CD14-positive monocyte (primary cell): ENCODE measurements at regions not wholly inside any gene's neighbourhood (a gene's known extent, or its start where the extent isn't known, plus 50 kb on each side); places are given as distances from the start of the nearest gene placed in this dataset.

ENCODE experiments used
- DNase-seq, 3 donors: peaks; one replicate each; pipeline ENCODE4 v3.0.0-alpha.2; 2011 to 2022
- H2AFZ ChIP-seq: 2 replicates; pipeline ENCODE4 v1.6.0; 2012; ENCODE audit warnings: mild to moderate bottlenecking, low read depth, low read length, inconsistent platforms; ENCODE audit not compliant: insufficient read depth, poor library complexity, severe bottlenecking
- H3K27ac ChIP-seq, 2 donors: 1 replicate in 1 of 2; 2 replicates in 1 of 2; pipeline ENCODE4 v1.5.1; 2012 to 2013; ENCODE audit warnings: low read length in 2 of 2, control low read depth in 1 of 2, inconsistent platforms in 1 of 2, low read depth in 1 of 2, mild to moderate bottlenecking in 1 of 2
- H3K27me3 ChIP-seq, 2 donors: one replicate each; pipeline versions ENCODE4 v1.6.0 to v1.6.1; 2011 to 2013; ENCODE audit warnings: low read length in 2 of 2; ENCODE audit not compliant: control insufficient read depth in 2 of 2, insufficient read depth in 2 of 2
- H3K36me3 ChIP-seq, 2 donors: replicated peaks in 1 of 2; 1 replicate in 1 of 2; 2 replicates in 1 of 2; pipeline versions ENCODE4 v1.5.1 to v1.6.1; 2012 to 2013; ENCODE audit warnings: low read length in 2 of 2, control low read depth in 1 of 2, inconsistent platforms in 1 of 2, mild to moderate bottlenecking in 1 of 2; ENCODE audit not compliant: insufficient read depth in 2 of 2, control insufficient read depth in 1 of 2
- H3K4me1 ChIP-seq, 2 donors: 1 replicate in 1 of 2; 2 replicates in 1 of 2; pipeline versions ENCODE4 v1.5.1 to v1.6.1; 2012 to 2013; ENCODE audit warnings: low read length in 2 of 2, control low read depth in 1 of 2, inconsistent platforms in 1 of 2, mild to moderate bottlenecking in 1 of 2, moderate library complexity in 1 of 2; ENCODE audit not compliant: insufficient read depth in 2 of 2, control insufficient read depth in 1 of 2
- H3K4me2 ChIP-seq: replicated peaks from 2 replicates; pipeline ENCODE3; 2012; ENCODE audit warnings: low read length, moderate library complexity, mild to moderate bottlenecking; ENCODE audit not compliant: poor library complexity, severe bottlenecking; ENCODE audit errors: extremely low read depth
- H3K4me3 ChIP-seq, 3 experiments: fragments of 200-600 bp in 1 of 3; sonication (generic) in 1 of 3; replicated peaks in 1 of 3; 1 replicate in 2 of 3; 2 replicates in 1 of 3; pipeline ENCODE4 v1.5.1; 2011 to 2013; ENCODE audit warnings: low read length in 3 of 3, mild to moderate bottlenecking in 3 of 3, control low read depth in 2 of 3, low read depth in 2 of 3, inconsistent platforms in 1 of 3, moderate library complexity in 1 of 3
- H3K79me2 ChIP-seq: 2 replicates; pipeline ENCODE4 v1.6.0; 2012; ENCODE audit warnings: mild to moderate bottlenecking, control low read depth, inconsistent platforms, low read length, moderate library complexity; ENCODE audit not compliant: insufficient read depth
- H3K9ac ChIP-seq: 2 replicates; pipeline ENCODE4 v1.6.0; 2017; ENCODE audit warnings: low read length, mild to moderate bottlenecking; ENCODE audit not compliant: insufficient read depth, poor library complexity, severe bottlenecking
- H3K9me3 ChIP-seq, 2 donors: replicated peaks in 1 of 2; 1 replicate in 1 of 2; 2 replicates in 1 of 2; pipeline versions ENCODE4 v1.5.1 to v1.6.1; 2012 to 2013; ENCODE audit warnings: low read length in 2 of 2, control low read depth in 1 of 2; ENCODE audit not compliant: control insufficient read depth in 1 of 2, insufficient read depth in 1 of 2
- H4K20me1 ChIP-seq: 2 replicates; pipeline ENCODE4 v1.6.0; 2012; ENCODE audit warnings: mild to moderate bottlenecking, low read length, control low read depth, moderate library complexity; ENCODE audit not compliant: insufficient read depth
- H3K27ac Mint-ChIP-seq, 7 donors: one replicate each; pipeline ENCODE4 v1.8.0; 2020; ENCODE audit warnings: mild to moderate bottlenecking in 7 of 7, mixed read lengths in 7 of 7, moderate library complexity in 6 of 7, inconsistent platforms in 2 of 7
- H3K27me3 Mint-ChIP-seq, 3 donors: one replicate each; pipeline ENCODE4 v1.8.0; 2021 to 2022; ENCODE audit warnings: low read depth in 3 of 3, mild to moderate bottlenecking in 3 of 3, mixed read lengths in 3 of 3, moderate library complexity in 3 of 3, inconsistent platforms in 1 of 3
- H3K36me3 Mint-ChIP-seq, 2 donors: one replicate each; pipeline ENCODE4 v1.8.0; 2020; ENCODE audit warnings: mixed read lengths in 2 of 2, inconsistent platforms in 1 of 2, mild to moderate bottlenecking in 1 of 2
- H3K4me1 Mint-ChIP-seq: one replicate; pipeline ENCODE4 v1.8.0; 2020; ENCODE audit warnings: mild to moderate bottlenecking, mixed read lengths
- H3K4me3 Mint-ChIP-seq, 2 donors: one replicate each; pipeline ENCODE4 v1.8.0; 2020; ENCODE audit warnings: mild to moderate bottlenecking in 2 of 2, mixed read lengths in 2 of 2, moderate library complexity in 1 of 2
- H3K9me3 Mint-ChIP-seq, 7 donors: one replicate each; pipeline ENCODE4 v1.8.0; 2020 to 2022; ENCODE audit warnings: mixed read lengths in 7 of 7, mild to moderate bottlenecking in 6 of 7, moderate library complexity in 6 of 7, inconsistent platforms in 2 of 7
- WGBS: methylation state at CpG from one replicate; pipeline ENCODE4 v1.1.5; 2013; ENCODE audit warnings: missing lambda C conversion rate; ENCODE audit not compliant: insufficient coverage; 5-methylcytosine and 5-hydroxymethylcytosine counted together
- intact Hi-C, 2 donors: fragments of 100-400 bp; cut with micrococcal nuclease; formaldehyde crosslinking; loops; one replicate each; pipeline versions ENCODE4 v1.15.0 to v1.15.1; 2023
- TF ChIP-seq, protein P1 (sequence below): fragments of 200-600 bp; IDR thresholded peaks from one replicate; pipeline ENCODE4 v1.8.0; 2022; ENCODE audit warnings: antibody characterized with exemption, mild to moderate bottlenecking

- TF ChIP-seq, protein P1, sequence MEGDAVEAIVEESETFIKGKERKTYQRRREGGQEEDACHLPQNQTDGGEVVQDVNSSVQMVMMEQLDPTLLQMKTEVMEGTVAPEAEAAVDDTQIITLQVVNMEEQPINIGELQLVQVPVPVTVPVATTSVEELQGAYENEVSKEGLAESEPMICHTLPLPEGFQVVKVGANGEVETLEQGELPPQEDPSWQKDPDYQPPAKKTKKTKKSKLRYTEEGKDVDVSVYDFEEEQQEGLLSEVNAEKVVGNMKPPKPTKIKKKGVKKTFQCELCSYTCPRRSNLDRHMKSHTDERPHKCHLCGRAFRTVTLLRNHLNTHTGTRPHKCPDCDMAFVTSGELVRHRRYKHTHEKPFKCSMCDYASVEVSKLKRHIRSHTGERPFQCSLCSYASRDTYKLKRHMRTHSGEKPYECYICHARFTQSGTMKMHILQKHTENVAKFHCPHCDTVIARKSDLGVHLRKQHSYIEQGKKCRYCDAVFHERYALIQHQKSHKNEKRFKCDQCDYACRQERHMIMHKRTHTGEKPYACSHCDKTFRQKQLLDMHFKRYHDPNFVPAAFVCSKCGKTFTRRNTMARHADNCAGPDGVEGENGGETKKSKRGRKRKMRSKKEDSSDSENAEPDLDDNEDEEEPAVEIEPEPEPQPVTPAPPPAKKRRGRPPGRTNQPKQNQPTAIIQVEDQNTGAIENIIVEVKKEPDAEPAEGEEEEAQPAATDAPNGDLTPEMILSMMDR: no peak
These were observed 1431.7 kb upstream of the PIK3C3 start for GRCh38 chr18:40523287-40523686.

GRCh38 chr18:40501026-40501425 lies 1454.0 kb upstream of the PIK3C3 start:
- no peaks in the 10 kb centered on the region for H3K36me3 ChIP-seq
- no peak overlapping the region for H3K27ac ChIP-seq
- no peak overlapping the region for H3K4me2 ChIP-seq
- no peak overlapping the region for H3K4me3 ChIP-seq
- peaks cover 0 to 2% (median 0%) of the 10 kb centered on the region in 7 donors for H3K9me3 Mint-ChIP-seq
- no peak overlapping the region for H3K27ac Mint-ChIP-seq
- H4K20me1 ChIP-seq: no peaks in the 10 kb centered on the region
- no peak overlapping the region for H2AFZ ChIP-seq
- H3K27me3 ChIP-seq: no peaks in the 10 kb centered on the region
- H3K4me1 Mint-ChIP-seq: no peaks in the 10 kb centered on the region
- no peak overlapping the region for H3K9ac ChIP-seq
- no peak overlapping the region for H3K4me3 Mint-ChIP-seq
- intact Hi-C loops: no loop called here
- H3K79me2 ChIP-seq: no peaks in the 10 kb centered on the region
- no peaks in the 10 kb centered on the region for H3K27me3 Mint-ChIP-seq
- H3K36me3 Mint-ChIP-seq: no peaks in the 10 kb centered on the region
- no peaks in the 10 kb centered on the region for H3K9me3 ChIP-seq
- TF ChIP-seq, protein P1: no peak
- WGBS: no CpG with 5 or more reads among the region's 1 CpG
- no peak for DNase-seq
- H3K4me1 ChIP-seq: no peaks in the 10 kb centered on the region

More at GRCh38 chr18:40523287-40523686, 1431.7 kb upstream of the PIK3C3 start:
- Histone ChIP-seq H4K20me1 (no peaks in the 10 kb centered on the region), H3K4me2 (no peak overlapping the region), H3K27me3 (no peaks in the 10 kb centered on the region), H3K4me3 (no peak overlapping the region), H3K79me2 (no peaks in the 10 kb centered on the region), H3K9me3 (no peaks in the 10 kb centered on the region), H2AFZ (no peak overlapping the region), H3K36me3 (no peaks in the 10 kb centered on the region), H3K9ac (no peak overlapping the region), H3K27ac (no peak overlapping the region), H3K4me1 (no peaks in the 10 kb centered on the region)
- Mint-ChIP-seq H3K36me3 (no peaks in the 10 kb centered on the region), H3K9me3 (peaks cover 0 to 5% (median 0%) of the 10 kb centered on the region in 7 donors), H3K27me3 (no peaks in the 10 kb centered on the region), H3K4me3 (no peak overlapping the region), H3K27ac (no peak overlapping the region), H3K4me1 (no peaks in the 10 kb centered on the region)
- intact Hi-C loops: no loop called here
- WGBS: 100% methylated on average over 1 of the region's 1 CpG
- no peak for DNase-seq
